Suprapubic skin (tissue), 4 donors: ENCODE measurements at regions not wholly inside any gene's neighbourhood (a gene's known extent, or its start where the extent isn't known, plus 50 kb on each side); places are given as distances from the start of the nearest gene placed in this dataset.
A peak's percentile ranks its signal among the peaks of the same experiment; 100 is the strongest.

Source experiments
- DNase-seq, 2 donors: peaks; one replicate each; pipeline ENCODE4 v3.0.0-alpha.2; 2019; ENCODE audit warnings: low spot score in 2 of 2
- H3K27ac ChIP-seq: fragments of 200-600 bp; sonication (generic); one replicate; pipeline ENCODE4 v1.5.1; 2019
- H3K27me3 ChIP-seq: fragments of 200-600 bp; sonication (generic); one replicate; pipeline ENCODE4 v1.5.1; 2019
- H3K36me3 ChIP-seq: fragments of 200-600 bp; sonication (generic); one replicate; pipeline ENCODE4 v1.5.1; 2019
- H3K4me1 ChIP-seq: fragments of 200-600 bp; sonication (generic); one replicate; pipeline ENCODE4 v1.5.1; 2019
- H3K4me3 ChIP-seq: fragments of 200-600 bp; sonication (generic); one replicate; pipeline ENCODE4 v1.5.1; 2019; ENCODE audit warnings: mild to moderate bottlenecking
- H3K9me3 ChIP-seq: fragments of 200-600 bp; sonication (generic); one replicate; pipeline ENCODE4 v1.5.1; 2019
- EP300 ChIP-seq: sonication (generic); formaldehyde crosslinking; IDR thresholded peaks from one replicate; pipeline ENCODE4 v1.6.1; 2017; ENCODE audit warnings: antibody characterized with exemption
- POLR2A ChIP-seq, 2 donors: fragments of 450-650 bp; IDR thresholded peaks; one replicate each; pipeline ENCODE4 v1.6.1; 2017; ENCODE audit warnings: antibody characterized with exemption in 2 of 2, mild to moderate bottlenecking in 2 of 2, moderate library complexity in 2 of 2
- POLR2AphosphoS5 ChIP-seq, 3 donors: sonication (generic); formaldehyde crosslinking; IDR thresholded peaks; one replicate each; pipeline ENCODE4 v1.6.1; 2017; ENCODE audit warnings: antibody characterized with exemption in 3 of 3
- WGBS: methylation state at CpG from one replicate; pipeline ENCODE4 v1.1.5; 2018; 5-methylcytosine and 5-hydroxymethylcytosine counted together
- TF ChIP-seq, protein P1 (sequence below), 2 donors: fragments of 200-600 bp in 1 of 2; fragments of 450-650 bp in 1 of 2; sonication (generic) in 1 of 2; IDR thresholded peaks; one replicate each; pipeline ENCODE4 v1.5.1; 2016 to 2019; ENCODE audit warnings: antibody characterized with exemption in 2 of 2, mild to moderate bottlenecking in 1 of 2, moderate library complexity in 1 of 2

DNA sequence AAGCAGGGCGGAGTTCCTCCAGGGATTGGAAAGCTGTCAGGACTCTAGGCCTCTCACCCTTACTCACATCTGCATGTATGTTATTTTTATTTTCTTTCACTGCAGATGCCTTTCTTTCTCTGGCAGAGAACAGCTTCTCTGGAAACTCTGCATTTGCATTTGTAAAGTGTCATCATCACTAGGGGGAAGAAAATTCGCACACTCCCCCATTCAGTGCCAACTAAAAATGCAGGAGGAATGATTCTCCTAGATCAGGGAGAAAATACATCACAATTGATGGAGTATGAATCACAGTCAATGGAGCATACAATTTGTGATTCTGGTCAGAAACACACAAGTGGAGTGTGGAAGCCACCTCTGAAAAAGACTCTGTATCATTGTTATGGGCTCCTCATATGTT, 351.4 kb upstream of the FTMT start:
- H3K27me3 ChIP-seq: no peaks in the 10 kb centered on the region
- WGBS: 45% methylated on average over 2 of the region's 2 CpGs
- no peak for DNase-seq
- no peak overlapping the region for H3K4me3 ChIP-seq
- TF ChIP-seq EP300 (no peak), POLR2A (IDR thresholded peaks at IDR 0.05) (no peak), POLR2AphosphoS5 (IDR thresholded peaks at IDR 0.05) (no peak)
- TF ChIP-seq, protein P1, sequence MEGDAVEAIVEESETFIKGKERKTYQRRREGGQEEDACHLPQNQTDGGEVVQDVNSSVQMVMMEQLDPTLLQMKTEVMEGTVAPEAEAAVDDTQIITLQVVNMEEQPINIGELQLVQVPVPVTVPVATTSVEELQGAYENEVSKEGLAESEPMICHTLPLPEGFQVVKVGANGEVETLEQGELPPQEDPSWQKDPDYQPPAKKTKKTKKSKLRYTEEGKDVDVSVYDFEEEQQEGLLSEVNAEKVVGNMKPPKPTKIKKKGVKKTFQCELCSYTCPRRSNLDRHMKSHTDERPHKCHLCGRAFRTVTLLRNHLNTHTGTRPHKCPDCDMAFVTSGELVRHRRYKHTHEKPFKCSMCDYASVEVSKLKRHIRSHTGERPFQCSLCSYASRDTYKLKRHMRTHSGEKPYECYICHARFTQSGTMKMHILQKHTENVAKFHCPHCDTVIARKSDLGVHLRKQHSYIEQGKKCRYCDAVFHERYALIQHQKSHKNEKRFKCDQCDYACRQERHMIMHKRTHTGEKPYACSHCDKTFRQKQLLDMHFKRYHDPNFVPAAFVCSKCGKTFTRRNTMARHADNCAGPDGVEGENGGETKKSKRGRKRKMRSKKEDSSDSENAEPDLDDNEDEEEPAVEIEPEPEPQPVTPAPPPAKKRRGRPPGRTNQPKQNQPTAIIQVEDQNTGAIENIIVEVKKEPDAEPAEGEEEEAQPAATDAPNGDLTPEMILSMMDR (IDR thresholded peaks at IDR 0.05): no peak
- H3K4me1 ChIP-seq: peaks cover 7% of the 10 kb centered on the region
- no peaks in the 10 kb centered on the region for H3K9me3 ChIP-seq
- H3K27ac ChIP-seq: no peak overlapping the region
- H3K36me3 ChIP-seq: no peaks in the 10 kb centered on the region

DNA sequence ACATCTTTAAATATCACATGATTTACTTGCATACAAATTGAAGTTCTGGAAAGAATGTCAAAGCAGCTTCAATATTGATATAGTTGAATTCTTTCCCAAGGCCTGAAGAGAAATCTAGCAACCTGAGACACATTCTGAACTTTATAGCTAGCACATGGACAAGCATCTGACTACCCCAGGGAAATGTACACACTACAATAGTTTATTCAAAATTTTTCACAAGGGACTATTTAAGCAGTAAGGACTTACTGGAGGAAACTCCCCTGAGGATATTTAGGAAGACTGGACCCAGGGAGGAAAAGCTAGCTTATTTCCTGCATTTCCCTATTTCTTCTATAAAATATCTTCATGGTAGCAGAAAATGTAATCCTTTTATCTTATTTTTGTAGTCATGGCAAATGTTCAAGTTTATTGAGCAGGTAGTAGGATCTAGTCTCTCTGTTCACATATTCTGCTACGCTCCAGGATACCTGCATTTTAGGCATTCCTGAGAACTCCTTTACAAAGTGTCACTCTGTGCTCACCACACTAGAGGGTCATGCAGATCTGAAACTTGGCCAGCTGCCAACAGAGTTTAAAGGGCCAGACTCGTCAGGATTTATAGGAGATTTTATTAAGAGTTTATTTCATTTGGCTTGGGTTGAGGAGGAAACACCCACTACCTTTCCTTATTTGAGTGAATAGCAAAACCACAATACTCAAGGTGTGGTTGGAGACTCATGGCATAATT, 348.4 kb upstream of the FTMT start:
- WGBS: 6% methylated on average over 2 of the region's 2 CpGs
- no peaks in the 10 kb centered on the region for H3K36me3 ChIP-seq
- TF ChIP-seq POLR2A (IDR thresholded peaks at IDR 0.05): no peak
- H3K9me3 ChIP-seq: no peaks in the 10 kb centered on the region
- DNase-seq: peak in 1 of 2 donors; percentile 57
- H3K4me1 ChIP-seq: peaks cover 7% of the 10 kb centered on the region
- H3K27me3 ChIP-seq: no peaks in the 10 kb centered on the region
- no peak overlapping the region for H3K4me3 ChIP-seq
- no peak overlapping the region for H3K27ac ChIP-seq

GRCh38 chr5:121516997-121517396, 334.7 kb upstream of the FTMT start:
- no peaks in the 10 kb centered on the region for H3K9me3 ChIP-seq
- H3K36me3 ChIP-seq: no peaks in the 10 kb centered on the region
- H3K27ac ChIP-seq: no peak overlapping the region
- no peaks in the 10 kb centered on the region for H3K4me1 ChIP-seq
- no peaks in the 10 kb centered on the region for H3K27me3 ChIP-seq
- no peak for TF ChIP-seq EP300
- TF ChIP-seq, protein P1 (IDR thresholded peaks at IDR 0.05): no peak
- no peak for TF ChIP-seq POLR2AphosphoS5 (IDR thresholded peaks at IDR 0.05)
- no peak for TF ChIP-seq POLR2A (IDR thresholded peaks at IDR 0.05)
- no peak overlapping the region for H3K4me3 ChIP-seq
- no peak for DNase-seq

GRCh38 chr5:121525706-121526105, 326.0 kb upstream of the FTMT start:
- Histone ChIP-seq H3K9me3 (no peaks in the 10 kb centered on the region), H3K4me3 (no peak overlapping the region), H3K27ac (no peak overlapping the region), H3K4me1 (no peaks in the 10 kb centered on the region), H3K36me3 (no peaks in the 10 kb centered on the region), H3K27me3 (no peaks in the 10 kb centered on the region)
- WGBS: 91% methylated on average over 3 of the region's 3 CpGs
- TF ChIP-seq EP300 (no peak), POLR2AphosphoS5 (IDR thresholded peaks at IDR 0.05) (no peak)
- TF ChIP-seq, protein P1 (IDR thresholded peaks at IDR 0.05): no peak
- DNase-seq: no peak

GRCh38 chr5:121526908-121527307, 324.8 kb upstream of the FTMT start:
- no peaks in the 10 kb centered on the region for H3K4me1 ChIP-seq
- H3K27ac ChIP-seq: no peak overlapping the region
- WGBS: 89% methylated on average over 1 of the region's 1 CpG
- H3K36me3 ChIP-seq: no peaks in the 10 kb centered on the region
- H3K4me3 ChIP-seq: no peak overlapping the region
- no peaks in the 10 kb centered on the region for H3K27me3 ChIP-seq
- TF ChIP-seq, protein P1 (IDR thresholded peaks at IDR 0.05): no peak
- TF ChIP-seq EP300 (no peak), POLR2A (IDR thresholded peaks at IDR 0.05) (no peak), POLR2AphosphoS5 (IDR thresholded peaks at IDR 0.05) (no peak)
- H3K9me3 ChIP-seq: no peaks in the 10 kb centered on the region
- no peak for DNase-seq

- Histone ChIP-seq H3K9me3 (no peaks in the 10 kb centered on the region), H3K27me3 (no peaks in the 10 kb centered on the region), H3K4me1 (no peaks in the 10 kb centered on the region), H3K36me3 (no peaks in the 10 kb centered on the region), H3K27ac (no peak overlapping the region), H3K4me3 (no peak overlapping the region)
- 69% methylated on average over 3 of the region's 3 CpGs for WGBS
- no peak for DNase-seq
- TF ChIP-seq, protein P1 (IDR thresholded peaks at IDR 0.05): no peak
- TF ChIP-seq POLR2A (IDR thresholded peaks at IDR 0.05) (no peak), EP300 (no peak), POLR2AphosphoS5 (IDR thresholded peaks at IDR 0.05) (no peak)
These were observed 317.9 kb upstream of the FTMT start for GRCh38 chr5:121533814-121534213.
